Body of pancreas (tissue), 4 donors: ENCODE measurements at regions not wholly inside any gene's neighbourhood (a gene's known extent, or its start where the extent isn't known, plus 50 kb on each side); places are given as distances from the start of the nearest gene placed in this dataset.

Experiments
- POLR2A ChIP-seq, 3 donors: fragments of 450-650 bp; IDR thresholded peaks; one replicate each; pipeline ENCODE4 v1.6.1; 2016; ENCODE audit warnings: antibody characterized with exemption in 3 of 3, mild to moderate bottlenecking in 2 of 3
- TF ChIP-seq, protein P1 (sequence below), 7 experiments: fragments of 450-650 bp in 4 of 7; fragments of 200-600 bp in 3 of 7; sonication (generic) in 3 of 7; IDR thresholded peaks; one replicate each; pipeline ENCODE4 v1.5.1; 2016 to 2019; ENCODE audit warnings: antibody characterized with exemption in 7 of 7

GRCh38 chr20:16916165-16916564, 168.0 kb downstream of the OTOR start:
- TF ChIP-seq POLR2A (IDR thresholded peaks at IDR 0.05), result no peak
- TF ChIP-seq, protein P1, sequence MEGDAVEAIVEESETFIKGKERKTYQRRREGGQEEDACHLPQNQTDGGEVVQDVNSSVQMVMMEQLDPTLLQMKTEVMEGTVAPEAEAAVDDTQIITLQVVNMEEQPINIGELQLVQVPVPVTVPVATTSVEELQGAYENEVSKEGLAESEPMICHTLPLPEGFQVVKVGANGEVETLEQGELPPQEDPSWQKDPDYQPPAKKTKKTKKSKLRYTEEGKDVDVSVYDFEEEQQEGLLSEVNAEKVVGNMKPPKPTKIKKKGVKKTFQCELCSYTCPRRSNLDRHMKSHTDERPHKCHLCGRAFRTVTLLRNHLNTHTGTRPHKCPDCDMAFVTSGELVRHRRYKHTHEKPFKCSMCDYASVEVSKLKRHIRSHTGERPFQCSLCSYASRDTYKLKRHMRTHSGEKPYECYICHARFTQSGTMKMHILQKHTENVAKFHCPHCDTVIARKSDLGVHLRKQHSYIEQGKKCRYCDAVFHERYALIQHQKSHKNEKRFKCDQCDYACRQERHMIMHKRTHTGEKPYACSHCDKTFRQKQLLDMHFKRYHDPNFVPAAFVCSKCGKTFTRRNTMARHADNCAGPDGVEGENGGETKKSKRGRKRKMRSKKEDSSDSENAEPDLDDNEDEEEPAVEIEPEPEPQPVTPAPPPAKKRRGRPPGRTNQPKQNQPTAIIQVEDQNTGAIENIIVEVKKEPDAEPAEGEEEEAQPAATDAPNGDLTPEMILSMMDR (IDR thresholded peaks at IDR 0.05), result no peak
